ENCODE measurements at regions not wholly inside any gene's neighbourhood (a gene's known extent, or its start where the extent isn't known, plus 50 kb on each side); places are given as distances from the start of the nearest gene placed in this dataset.

GRCh38 chr10:118903691-118904090 is 125.8 kb upstream of the NANOS1 start:
- TF ChIP-seq CTCF (IDR thresholded peaks at IDR 0.05) (no peak), POLR2A (IDR thresholded peaks at IDR 0.05) (no peak)

All from thyroid gland (tissue), 4 donors.